DND-41 (cell line): ENCODE measurements at regions not wholly inside any gene's neighbourhood (a gene's known extent, or its start where the extent isn't known, plus 50 kb on each side); places are given as distances from the start of the nearest gene placed in this dataset.
"Not testable (repeated sequence)": the region's sequence is repeated elsewhere in the genome, so short reads cannot be mapped to it uniquely, and the experiment has no call there.

Experiments
- ATAC-seq: fragments of 200-7000 bp; cut with Tn5 transposase; 3 replicates; pipeline ENCODE4 v1.9.1; 2021; ENCODE audit warnings: low read depth; ENCODE audit not compliant: insufficient read depth
- DNase-seq: peaks from one replicate; pipeline ENCODE4 v3.0.0-alpha.2; 2020
- H2AFZ ChIP-seq: 2 replicates; pipeline ENCODE4 v1.6.0; 2012; ENCODE audit warnings: low read depth, low read length
- H3K27ac ChIP-seq: 2 replicates; pipeline ENCODE4 v1.5.1; 2012; ENCODE audit warnings: low read length, inconsistent platforms
- H3K27me3 ChIP-seq: fragments of 200-600 bp; sonication (generic); 2 replicates; pipeline ENCODE4 v1.6.0; 2012; ENCODE audit warnings: low read length, mild to moderate bottlenecking, inconsistent platforms; ENCODE audit not compliant: insufficient read depth, poor library complexity
- H3K36me3 ChIP-seq: 2 replicates; pipeline ENCODE4 v1.5.1; 2012; ENCODE audit warnings: low read length, inconsistent platforms; ENCODE audit not compliant: insufficient read depth
- H3K4me1 ChIP-seq: 2 replicates; pipeline ENCODE4 v1.5.1; 2012; ENCODE audit warnings: mild to moderate bottlenecking, low read length; ENCODE audit not compliant: insufficient read depth
- H3K4me2 ChIP-seq: 2 replicates; pipeline ENCODE4 v1.6.0; 2012; ENCODE audit warnings: mild to moderate bottlenecking, moderate library complexity, low read length, inconsistent platforms; ENCODE audit not compliant: insufficient read depth
- H3K4me3 ChIP-seq, 2 experiments: fragments of 200-600 bp in 1 of 2; shearing (Covaris generic) in 1 of 2; 2 replicates each; pipeline ENCODE4 v1.5.1; 2012 to 2016; ENCODE audit warnings: inconsistent platforms in 2 of 2, low read length in 2 of 2, mild to moderate bottlenecking in 2 of 2, low read depth in 1 of 2, moderate library complexity in 1 of 2
- H3K79me2 ChIP-seq: 2 replicates; pipeline ENCODE4 v1.6.0; 2012; ENCODE audit warnings: low read length, inconsistent platforms; ENCODE audit not compliant: insufficient read depth
- H3K9ac ChIP-seq: 2 replicates; pipeline ENCODE4 v1.6.0; 2012; ENCODE audit warnings: low read depth, mild to moderate bottlenecking, inconsistent platforms, low read length, moderate library complexity
- H3K9me3 ChIP-seq: 2 replicates; pipeline ENCODE4 v1.5.1; 2012; ENCODE audit warnings: low read length, moderate library complexity, mild to moderate bottlenecking, inconsistent platforms; ENCODE audit not compliant: insufficient read depth, severe bottlenecking
- H4K20me1 ChIP-seq: 2 replicates; pipeline ENCODE4 v1.6.0; 2012; ENCODE audit warnings: low read length; ENCODE audit not compliant: insufficient read depth
- CTCF ChIP-seq: IDR thresholded peaks from 2 replicates; pipeline ENCODE4 v1.5.1; 2012; ENCODE audit warnings: borderline replicate concordance, low read length, moderate library complexity, mild to moderate bottlenecking; ENCODE audit not compliant: poor library complexity, severe bottlenecking; ENCODE audit errors: extremely low read depth
- EZH2 ChIP-seq: IDR thresholded peaks from 3 replicates; pipeline ENCODE4 v1.6.1; 2012; ENCODE audit warnings: borderline replicate concordance, low read depth, mild to moderate bottlenecking, moderate library complexity, low read length, inconsistent platforms; ENCODE audit not compliant: severe bottlenecking

GRCh38 chr13:80706164-80706471 is 365.2 kb upstream of the SPRY2 start:
- no peak overlapping the region for H2AFZ ChIP-seq
- peaks cover 2% of the 10 kb centered on the region for H3K9me3 ChIP-seq
- H3K36me3 ChIP-seq: no peaks in the 10 kb centered on the region
- H3K79me2 ChIP-seq: no peaks in the 10 kb centered on the region
- TF ChIP-seq CTCF (no peak), EZH2 (no peak)
- H3K27ac ChIP-seq: no peak overlapping the region
- no peak for DNase-seq
- no peaks in the 10 kb centered on the region for H3K27me3 ChIP-seq
- no peak overlapping the region for H3K9ac ChIP-seq
- no peaks in the 10 kb centered on the region for H4K20me1 ChIP-seq
- no peaks in the 10 kb centered on the region for H3K4me1 ChIP-seq
- no peak overlapping the region for H3K4me2 ChIP-seq
- H3K4me3 ChIP-seq: no peak overlapping the region
- no peak for ATAC-seq

GRCh38 chr13:80705371-80706163 is 364.6 kb upstream of the SPRY2 start:
- H3K4me3 ChIP-seq: no peak overlapping the region
- no peaks in the 10 kb centered on the region for H3K79me2 ChIP-seq
- H3K9ac ChIP-seq: no peak overlapping the region
- H3K4me2 ChIP-seq: no peak overlapping the region
- no peak overlapping the region for H2AFZ ChIP-seq
- no peak for TF ChIP-seq EZH2
- TF ChIP-seq CTCF: no peak
- no peaks in the 10 kb centered on the region for H4K20me1 ChIP-seq
- DNase-seq (no peak), ATAC-seq (no peak)
- no peaks in the 10 kb centered on the region for H3K36me3 ChIP-seq
- H3K4me1 ChIP-seq: no peaks in the 10 kb centered on the region
- no peaks in the 10 kb centered on the region for H3K27me3 ChIP-seq
- peaks cover 2% of the 10 kb centered on the region for H3K9me3 ChIP-seq
- no peak overlapping the region for H3K27ac ChIP-seq

GRCh38 chr13:80704369-80704768 is 363.4 kb upstream of the SPRY2 start:
- H3K9ac ChIP-seq: no peak overlapping the region
- no peak overlapping the region for H3K4me3 ChIP-seq
- TF ChIP-seq EZH2 (no peak), CTCF (no peak)
- H3K9me3 ChIP-seq: peaks cover 2% of the 10 kb centered on the region
- H4K20me1 ChIP-seq: no peaks in the 10 kb centered on the region
- no peaks in the 10 kb centered on the region for H3K36me3 ChIP-seq
- no peak overlapping the region for H3K4me2 ChIP-seq
- no peaks in the 10 kb centered on the region for H3K27me3 ChIP-seq
- DNase-seq: no peak
- ATAC-seq: no peak
- no peak overlapping the region for H2AFZ ChIP-seq
- H3K27ac ChIP-seq: no peak overlapping the region
- no peaks in the 10 kb centered on the region for H3K79me2 ChIP-seq
- H3K4me1 ChIP-seq: no peaks in the 10 kb centered on the region

GRCh38 chr13:80695841-80696240 is 354.9 kb upstream of the SPRY2 start:
- DNase-seq: no peak
- Histone ChIP-seq H3K4me2 (no peak overlapping the region), H4K20me1 (no peaks in the 10 kb centered on the region), H3K79me2 (no peaks in the 10 kb centered on the region), H3K27me3 (no peaks in the 10 kb centered on the region), H2AFZ (no peak overlapping the region), H3K9ac (no peak overlapping the region), H3K4me1 (no peaks in the 10 kb centered on the region), H3K27ac (no peak overlapping the region), H3K9me3 (no peaks in the 10 kb centered on the region), H3K4me3 (no peak overlapping the region), H3K36me3 (no peaks in the 10 kb centered on the region)
- no peak for TF ChIP-seq EZH2
- no peak for TF ChIP-seq CTCF
- ATAC-seq: no peak

GRCh38 chr13:80691814-80692213 is 350.9 kb upstream of the SPRY2 start:
- H3K9ac ChIP-seq, H4K20me1 ChIP-seq, H3K27me3 ChIP-seq, H2AFZ ChIP-seq, H3K36me3 ChIP-seq, H3K4me1 ChIP-seq, H3K27ac ChIP-seq, H3K9me3 ChIP-seq, H3K4me3 ChIP-seq, H3K79me2 ChIP-seq, H3K4me2 ChIP-seq, ATAC-seq, DNase-seq: not testable (repeated sequence)
